ENCODE measurements at regions not wholly inside any gene's neighbourhood (a gene's known extent, or its start where the extent isn't known, plus 50 kb on each side); places are given as distances from the start of the nearest gene placed in this dataset.
"Not testable (repeated sequence)": the region's sequence is repeated elsewhere in the genome, so short reads cannot be mapped to it uniquely, and the experiment has no call there.

GRCh38 chr2:13401312-13401711, 684.6 kb downstream of the TRIB2 start:
- no peak for DNase-seq (ENCODE audit: low read depth in 2 of 2)

- DNase-seq (ENCODE audit: low read depth in 2 of 2) = no peak
Measured at GRCh38 chr2:13413989-13414388, 697.3 kb downstream of the TRIB2 start.

- no peak for DNase-seq (ENCODE audit: low read depth in 2 of 2)
Measured at GRCh38 chr2:13414897-13415296, 698.2 kb downstream of the TRIB2 start.

- no peak for DNase-seq (ENCODE audit: low read depth in 2 of 2)
Measured at GRCh38 chr2:13433954-13434353, 717.2 kb downstream of the TRIB2 start.

- not testable (repeated sequence) for DNase-seq (ENCODE audit: low read depth in 2 of 2)
Measured at GRCh38 chr2:13443554-13444261, 727.0 kb downstream of the TRIB2 start.

- no peak for DNase-seq (ENCODE audit: low read depth in 2 of 2)
Measured at GRCh38 chr2:13462464-13462863, 745.7 kb downstream of the TRIB2 start.

GRCh38 chr2:13466076-13466475, 749.3 kb downstream of the TRIB2 start:
- DNase-seq (ENCODE audit: low read depth in 2 of 2) = no peak

GRCh38 chr2:13474538-13474937, 757.8 kb downstream of the TRIB2 start:
- DNase-seq (ENCODE audit: low read depth in 2 of 2) = no peak

- no peak for DNase-seq (ENCODE audit: low read depth in 2 of 2)
Measured at GRCh38 chr2:13480057-13480456, 763.3 kb downstream of the TRIB2 start.

GRCh38 chr2:13481201-13481600, 764.5 kb downstream of the TRIB2 start:
- no peak for DNase-seq (ENCODE audit: low read depth in 2 of 2)

GRCh38 chr2:13485256-13485655, 768.5 kb downstream of the TRIB2 start:
- no peak for DNase-seq (ENCODE audit: low read depth in 2 of 2)

- no peak for DNase-seq (ENCODE audit: low read depth in 2 of 2)
Measured at GRCh38 chr2:13488965-13489364, 772.2 kb downstream of the TRIB2 start.

- no peak for DNase-seq (ENCODE audit: low read depth in 2 of 2)
Measured at GRCh38 chr2:13492262-13492661, 775.5 kb downstream of the TRIB2 start.

GRCh38 chr2:13495051-13495450, 778.3 kb downstream of the TRIB2 start:
- DNase-seq (ENCODE audit: low read depth in 2 of 2) = no peak

GRCh38 chr2:13504808-13505207, 788.1 kb downstream of the TRIB2 start:
- no peak for DNase-seq (ENCODE audit: low read depth in 2 of 2)

- DNase-seq (ENCODE audit: low read depth in 2 of 2) = no peak
Measured at GRCh38 chr2:13508671-13509070, 791.9 kb downstream of the TRIB2 start.

- no peak for DNase-seq (ENCODE audit: low read depth in 2 of 2)
Measured at GRCh38 chr2:13515254-13515653, 798.5 kb downstream of the TRIB2 start.

- DNase-seq (ENCODE audit: low read depth in 2 of 2) = no peak
Measured at GRCh38 chr2:13522096-13522495, 805.4 kb downstream of the TRIB2 start.

GRCh38 chr2:13522917-13523821, 806.4 kb downstream of the TRIB2 start:
- DNase-seq (ENCODE audit: low read depth in 2 of 2) = no peak

- no peak for DNase-seq (ENCODE audit: low read depth in 2 of 2)
Measured at GRCh38 chr2:13524492-13524891, 807.8 kb downstream of the TRIB2 start.

GRCh38 chr2:13531735-13532410, 815.1 kb downstream of the TRIB2 start:
- DNase-seq (ENCODE audit: low read depth in 2 of 2) = not testable (repeated sequence)

GRCh38 chr2:13532781-13533523, 816.2 kb downstream of the TRIB2 start:
- not testable (repeated sequence) for DNase-seq (ENCODE audit: low read depth in 2 of 2)
